K562 (cell line): ENCODE measurements at regions not wholly inside any gene's neighbourhood (a gene's known extent, or its start where the extent isn't known, plus 50 kb on each side); places are given as distances from the start of the nearest gene placed in this dataset.

ENCODE experiments used
- ATAC-seq: fragments of 200-7000 bp; cut with Tn5 transposase; 3 replicates; pipeline ENCODE4 v1.9.1; 2020; ENCODE audit warnings: moderate library complexity
- BruUV-seq: library from RNA; stranded (reverse); fragments of 400-500 nt; replicated peaks from 2 replicates; lab custom pipeline; 2021; lab: Mats Ljungman, UMichigan
- CTCF ChIA-PET: fragments of 300-600 bp; formaldehyde crosslinking; extraction: SDS; loops from one replicate; lab custom pipeline; 2021; ENCODE audit warnings: low intra/inter-chr PET ratio; lab: Yijun Ruan, JAX
- POLR2A ChIA-PET: fragments of 300-600, 350-650 bp; sonication (Branson Sonifier 250); formaldehyde crosslinking; extraction: SDS; loops from one replicate; lab custom pipeline; 2021; ENCODE audit warnings: antibody characterized with exemption, inconsistent platforms; lab: Yijun Ruan, JAX
- DNase-seq, 4 experiments: peaks; one replicate each; pipeline versions ENCODE4 v3.0.0 to v3.0.0-alpha.2; 2011 to 2018; ENCODE audit warnings: low spot score in 3 of 4, mixed read lengths in 3 of 4; ENCODE audit errors: extremely low read depth in 1 of 4
- FAIRE-seq: peaks from 2 replicates; lab custom pipeline; 2011; peaks lifted over from hg19 to GRCh38; lab: Jason Lieb, UNC
- H2AFZ ChIP-seq: 2 replicates; pipeline ENCODE4 v1.6.0; 2011; ENCODE audit warnings: low read depth, low read length, control low read depth, inconsistent platforms
- H3K27ac ChIP-seq: fragments of 200-600 bp; 3 replicates; pipeline ENCODE4 v1.8.0; 2011; ENCODE audit warnings: low read depth, mild to moderate bottlenecking, control low read depth, inconsistent platforms, low read length, moderate library complexity, mixed read lengths; ENCODE audit errors: extremely low read depth
- H3K27me3 ChIP-seq, 2 experiments: fragments of 300-600 bp in 1 of 2; 2 replicates in 1 of 2; 3 replicates in 1 of 2; pipeline versions ENCODE4 v1.6.0 to v1.8.0; 2011; ENCODE audit warnings: inconsistent platforms in 2 of 2, low read length in 2 of 2, mild to moderate bottlenecking in 1 of 2, mixed read lengths in 1 of 2, moderate library complexity in 1 of 2; ENCODE audit not compliant: control insufficient read depth in 2 of 2, insufficient read depth in 2 of 2
- H3K36me3 ChIP-seq: fragments of 300-600 bp; 3 replicates; pipeline ENCODE4 v1.8.0; 2011; ENCODE audit warnings: mild to moderate bottlenecking, low read length, inconsistent platforms; ENCODE audit not compliant: control insufficient read depth, insufficient read depth
- H3K4me1 ChIP-seq, 2 experiments: fragments of 200-600 bp in 1 of 2; replicated peaks in 1 of 2; 2 replicates in 1 of 2; 3 replicates in 1 of 2; pipeline versions ENCODE4 v1.5.1 to v1.8.0; 2011; ENCODE audit warnings: inconsistent platforms in 2 of 2, low read length in 2 of 2, mild to moderate bottlenecking in 1 of 2, mixed read lengths in 1 of 2, moderate library complexity in 1 of 2; ENCODE audit not compliant: control insufficient read depth in 2 of 2, insufficient read depth in 2 of 2
- H3K4me2 ChIP-seq: 2 replicates; pipeline ENCODE4 v1.6.1; 2011; ENCODE audit warnings: low read length, control low read depth, inconsistent platforms, mixed read lengths; ENCODE audit not compliant: insufficient read depth
- H3K4me3 ChIP-seq: fragments of 200-600 bp; sonication (generic), shearing (Covaris generic); 2 replicates; pipeline ENCODE4 v1.5.1; 2016; ENCODE audit warnings: control low read depth, inconsistent platforms
- H3K79me2 ChIP-seq: fragments of 200-600 bp; 3 replicates; pipeline ENCODE4 v1.8.0; 2011; ENCODE audit warnings: low read length, inconsistent platforms; ENCODE audit not compliant: control insufficient read depth, insufficient read depth
- H3K9ac ChIP-seq, 2 experiments: 2 replicates each; pipeline versions ENCODE4 v1.6.0 to v1.6.1; 2011; ENCODE audit warnings: low read depth in 2 of 2, low read length in 2 of 2, control low read depth in 1 of 2, inconsistent platforms in 1 of 2, mild to moderate bottlenecking in 1 of 2, mixed read lengths in 1 of 2; ENCODE audit not compliant: insufficient read depth in 1 of 2
- H3K9me1 ChIP-seq: one replicate; pipeline ENCODE4 v1.6.0; 2011; ENCODE audit warnings: inconsistent platforms, mild to moderate bottlenecking, low read length, moderate library complexity; ENCODE audit not compliant: control insufficient read depth, insufficient read depth
- H3K9me3 ChIP-seq: replicated peaks from 2 replicates; pipeline ENCODE4 v1.5.1; 2011; ENCODE audit warnings: low read depth, low read length, inconsistent platforms; ENCODE audit not compliant: control insufficient read depth, insufficient read depth
- H4K20me1 ChIP-seq: replicated peaks from 2 replicates; pipeline ENCODE4 v1.6.1; 2011; ENCODE audit warnings: low read length, inconsistent platforms, mixed read lengths; ENCODE audit not compliant: control insufficient read depth, insufficient read depth
- FOXK1 ChIP-seq: sonication (generic); formaldehyde crosslinking; IDR thresholded peaks from 2 replicates; pipeline ENCODE4 v1.8.0; 2022; ENCODE audit warnings: missing genetic modification reagents, mild to moderate bottlenecking, borderline replicate concordance
- NRF1 ChIP-seq, 2 experiments: fragments of 450-650 bp; IDR thresholded peaks in 1 of 2; conservative IDR thresholded peaks in 1 of 2; 2 replicates each; pipeline ENCODE4 v1.6.1; 2014; ENCODE audit warnings: mild to moderate bottlenecking in 2 of 2
- PTBP1 ChIP-seq: fragments of 200-400 bp; formaldehyde crosslinking; IDR thresholded peaks from 2 replicates; pipeline ENCODE4 v1.6.1; 2017; ENCODE audit warnings: low read depth, low read length
- ZNF217 ChIP-seq: sonication (generic); formaldehyde crosslinking; IDR thresholded peaks from 2 replicates; pipeline ENCODE4 v1.8.0; 2022; ENCODE audit warnings: mild to moderate bottlenecking, missing genetic modification reagents
- WGBS: fragments of 100-300 bp; shearing (Covaris generic); methylation state at CpG from one replicate; pipeline ENCODE4 v1.1.6; 2016; ENCODE audit warnings: low coverage, mixed read lengths; ENCODE audit not compliant: insufficient coverage; ENCODE audit errors: missing lambda C conversion rate; 5-methylcytosine and 5-hydroxymethylcytosine counted together
- in situ Hi-C: fragments of 300-500 bp; cut with MboI; formaldehyde crosslinking; loops from 4 replicates; pipeline ENCODE4 v1.15.0; 2018; ENCODE audit warnings: inconsistent platforms, mixed read lengths
- intact Hi-C: fragments of 100-400 bp; cut with micrococcal nuclease; formaldehyde crosslinking; loops from 2 replicates; pipeline ENCODE4 v1.14.2; 2022
- TF ChIP-seq, protein P1 (sequence below): sonication (generic); formaldehyde crosslinking; IDR thresholded peaks from 2 replicates; pipeline ENCODE4 v1.5.0; 2020; ENCODE audit warnings: missing genetic modification reagents
- TF ChIP-seq, protein P2 (sequence below), 2 experiments: IDR thresholded peaks; 2 replicates each; pipeline ENCODE4 v1.6.1; 2011; ENCODE audit warnings: borderline replicate concordance in 1 of 2, control low read depth in 1 of 2, low read depth in 1 of 2, low read length in 1 of 2, mild to moderate bottlenecking in 1 of 2, mixed read lengths in 1 of 2, moderate library complexity in 1 of 2; ENCODE audit not compliant: insufficient read depth in 1 of 2, insufficient read length in 1 of 2, poor library complexity in 1 of 2, severe bottlenecking in 1 of 2; ENCODE audit errors: extremely low read depth in 1 of 2

DNA sequence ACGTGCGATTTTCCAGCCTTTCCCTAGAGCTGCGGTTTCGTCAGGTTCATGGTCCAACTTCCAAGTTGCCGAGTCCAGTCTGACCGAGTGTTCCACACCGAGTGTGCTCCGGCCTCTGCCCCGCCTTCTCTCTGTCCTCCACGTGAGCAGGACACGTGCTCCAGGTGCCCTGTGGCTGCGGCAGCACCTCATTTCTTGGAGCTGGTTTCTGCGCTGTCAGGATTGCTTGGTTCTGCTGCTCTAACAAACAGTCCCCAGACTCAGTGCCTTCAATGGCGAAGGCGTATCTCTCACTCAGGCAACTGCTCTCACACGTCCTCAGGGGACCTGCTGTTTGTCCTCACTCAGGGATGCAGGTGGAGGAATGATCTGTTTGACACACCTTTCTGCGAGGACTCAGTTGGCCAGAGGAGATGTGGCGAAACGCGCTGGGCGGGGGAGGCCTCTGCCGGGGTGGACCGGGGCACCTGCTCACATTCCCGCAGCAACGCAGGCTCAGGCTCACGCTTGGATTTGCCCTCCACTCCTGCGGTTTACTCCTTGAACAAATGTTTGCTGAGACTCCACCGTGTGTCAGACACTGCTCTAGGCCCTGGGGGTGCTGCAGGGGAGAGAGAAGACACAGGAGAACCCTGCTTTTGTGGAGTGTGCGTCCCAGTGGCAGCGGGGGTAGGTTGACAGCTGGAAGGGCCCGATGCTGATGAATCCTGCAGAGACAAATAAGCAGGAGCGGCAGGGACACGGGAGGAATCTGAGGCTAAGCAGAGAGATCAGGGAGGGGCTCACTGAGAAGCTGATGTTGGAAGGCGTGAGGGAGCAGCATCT lies 63.4 kb upstream of the FBRSL1 start:
- Histone ChIP-seq H3K4me2 (no peak overlapping the region), H3K9me1 (no peaks in the 10 kb centered on the region), H3K36me3 (no peaks in the 10 kb centered on the region), H3K9ac (peak overlapping the region in 1 of 2 experiments; percentile 9; a peak in 1 of 4 replicates), H2AFZ (no peak overlapping the region), H3K4me1 (peaks cover 5 to 50% of the 10 kb centered on the region in 2 experiments; a peak in 4 of 5 replicates), H3K4me3 (no peak overlapping the region), H4K20me1 (no peaks in the 10 kb centered on the region; the same call in 1 of the 2 replicates), H3K9me3 (peaks cover 5% of the 10 kb centered on the region), H3K27me3 (peaks cover 25 to 67% of the 10 kb centered on the region in 2 experiments; a peak in 4 of 5 replicates), H3K79me2 (no peaks in the 10 kb centered on the region), H3K27ac (no peak overlapping the region)
- in situ Hi-C loops (no loop called here), intact Hi-C loops (no loop called here)
- CTCF ChIA-PET: no interaction called here
- no peak for DNase-seq
- POLR2A ChIA-PET: interaction anchor here (0.6 kb wide), 1 partner anchor 30 kb away, joined by 3 read pairs; no protein-coding TSS in a partner anchor
- under 1% methylated on average over 28 of the region's 34 CpGs for WGBS
- FAIRE-seq: no peak
- ATAC-seq: no peak
- no TSS peak for BruUV-seq
- no peak for TF ChIP-seq FOXK1 (CRISPR knock-in tag)
- TF ChIP-seq, protein P1, sequence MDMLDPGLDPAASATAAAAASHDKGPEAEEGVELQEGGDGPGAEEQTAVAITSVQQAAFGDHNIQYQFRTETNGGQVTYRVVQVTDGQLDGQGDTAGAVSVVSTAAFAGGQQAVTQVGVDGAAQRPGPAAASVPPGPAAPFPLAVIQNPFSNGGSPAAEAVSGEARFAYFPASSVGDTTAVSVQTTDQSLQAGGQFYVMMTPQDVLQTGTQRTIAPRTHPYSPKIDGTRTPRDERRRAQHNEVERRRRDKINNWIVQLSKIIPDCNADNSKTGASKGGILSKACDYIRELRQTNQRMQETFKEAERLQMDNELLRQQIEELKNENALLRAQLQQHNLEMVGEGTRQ (CRISPR knock-in tag): peak; percentile 34; the same call in 1 of the 2 replicates
- TF ChIP-seq NRF1 (conservative IDR thresholded peaks at IDR 0.05 in 1 of 2, IDR thresholded peaks at IDR 0.05 in 1 of 2): no peak
- no peak for TF ChIP-seq PTBP1
- no peak for TF ChIP-seq ZNF217 (CRISPR knock-in tag)
- TF ChIP-seq, protein P2, sequence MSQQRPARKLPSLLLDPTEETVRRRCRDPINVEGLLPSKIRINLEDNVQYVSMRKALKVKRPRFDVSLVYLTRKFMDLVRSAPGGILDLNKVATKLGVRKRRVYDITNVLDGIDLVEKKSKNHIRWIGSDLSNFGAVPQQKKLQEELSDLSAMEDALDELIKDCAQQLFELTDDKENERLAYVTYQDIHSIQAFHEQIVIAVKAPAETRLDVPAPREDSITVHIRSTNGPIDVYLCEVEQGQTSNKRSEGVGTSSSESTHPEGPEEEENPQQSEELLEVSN (IDR thresholded peaks at IDR 0.05; ENCODE audit: borderline replicate concordance in 1 of 2, extremely low read depth in 1 of 2, insufficient read depth in 1 of 2, insufficient read length in 1 of 2, low read depth in 1 of 2, low read length in 1 of 2, poor library complexity in 1 of 2, severe bottlenecking in 1 of 2): peak in 1 of 2 experiments; percentile 27
